WTC11 (cell line): ENCODE measurements at regions not wholly inside any gene's neighbourhood (a gene's known extent, or its start where the extent isn't known, plus 50 kb on each side); places are given as distances from the start of the nearest gene placed in this dataset.

Experiments
- SMAD4 ChIP-seq: sonication (generic); formaldehyde crosslinking; IDR thresholded peaks from 2 replicates; pipeline ENCODE4 v1.8.0; 2022; ENCODE audit warnings: mild to moderate bottlenecking, missing genetic modification reagents
- ZNF232 ChIP-seq: sonication (generic); formaldehyde crosslinking; IDR thresholded peaks from 2 replicates; pipeline ENCODE4 v1.8.0; 2022; ENCODE audit warnings: mild to moderate bottlenecking, missing genetic modification reagents
- TF ChIP-seq, protein P1 (sequence below): fragments of 200-600 bp; IDR thresholded peaks from 2 replicates; pipeline ENCODE4 v1.8.0; 2022; ENCODE audit warnings: antibody characterized with exemption

DNA sequence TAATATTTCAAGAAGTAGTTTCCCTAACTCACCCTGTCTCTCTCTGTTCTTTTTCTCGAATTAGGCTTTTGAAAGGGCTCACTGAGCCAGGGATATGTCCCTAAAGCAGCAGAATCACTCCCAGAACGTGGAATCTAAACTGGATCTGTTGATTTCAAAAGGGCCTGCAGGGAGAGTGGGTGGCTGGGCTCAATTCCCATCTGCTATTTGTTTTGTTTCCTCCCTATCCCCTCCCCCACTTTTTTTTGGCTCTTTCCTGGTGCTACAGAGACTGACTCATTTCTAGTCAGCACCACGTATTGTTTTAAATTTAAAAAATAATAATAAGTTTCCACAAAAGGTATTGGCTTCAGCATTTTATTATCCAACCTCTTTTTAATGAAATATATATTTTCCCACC lies 961.5 kb downstream of the FAM181B start:
- TF ChIP-seq ZNF232 (no peak), SMAD4 (CRISPR knock-in tag) (no peak)
- TF ChIP-seq, protein P1, sequence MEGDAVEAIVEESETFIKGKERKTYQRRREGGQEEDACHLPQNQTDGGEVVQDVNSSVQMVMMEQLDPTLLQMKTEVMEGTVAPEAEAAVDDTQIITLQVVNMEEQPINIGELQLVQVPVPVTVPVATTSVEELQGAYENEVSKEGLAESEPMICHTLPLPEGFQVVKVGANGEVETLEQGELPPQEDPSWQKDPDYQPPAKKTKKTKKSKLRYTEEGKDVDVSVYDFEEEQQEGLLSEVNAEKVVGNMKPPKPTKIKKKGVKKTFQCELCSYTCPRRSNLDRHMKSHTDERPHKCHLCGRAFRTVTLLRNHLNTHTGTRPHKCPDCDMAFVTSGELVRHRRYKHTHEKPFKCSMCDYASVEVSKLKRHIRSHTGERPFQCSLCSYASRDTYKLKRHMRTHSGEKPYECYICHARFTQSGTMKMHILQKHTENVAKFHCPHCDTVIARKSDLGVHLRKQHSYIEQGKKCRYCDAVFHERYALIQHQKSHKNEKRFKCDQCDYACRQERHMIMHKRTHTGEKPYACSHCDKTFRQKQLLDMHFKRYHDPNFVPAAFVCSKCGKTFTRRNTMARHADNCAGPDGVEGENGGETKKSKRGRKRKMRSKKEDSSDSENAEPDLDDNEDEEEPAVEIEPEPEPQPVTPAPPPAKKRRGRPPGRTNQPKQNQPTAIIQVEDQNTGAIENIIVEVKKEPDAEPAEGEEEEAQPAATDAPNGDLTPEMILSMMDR = no peak
